CD14-positive monocyte (primary cell): ENCODE measurements at regions not wholly inside any gene's neighbourhood (a gene's known extent, or its start where the extent isn't known, plus 50 kb on each side); places are given as distances from the start of the nearest gene placed in this dataset.

Experiments
- DNase-seq, 3 donors: peaks; one replicate each; pipeline ENCODE4 v3.0.0-alpha.2; 2011 to 2022
- H2AFZ ChIP-seq: 2 replicates; pipeline ENCODE4 v1.6.0; 2012; ENCODE audit warnings: mild to moderate bottlenecking, low read depth, low read length, inconsistent platforms; ENCODE audit not compliant: insufficient read depth, poor library complexity, severe bottlenecking
- H3K27ac ChIP-seq, 2 donors: 1 replicate in 1 of 2; 2 replicates in 1 of 2; pipeline ENCODE4 v1.5.1; 2012 to 2013; ENCODE audit warnings: low read length in 2 of 2, control low read depth in 1 of 2, inconsistent platforms in 1 of 2, low read depth in 1 of 2, mild to moderate bottlenecking in 1 of 2
- H3K27me3 ChIP-seq, 2 donors: one replicate each; pipeline versions ENCODE4 v1.6.0 to v1.6.1; 2011 to 2013; ENCODE audit warnings: low read length in 2 of 2; ENCODE audit not compliant: control insufficient read depth in 2 of 2, insufficient read depth in 2 of 2
- H3K36me3 ChIP-seq, 2 donors: replicated peaks in 1 of 2; 1 replicate in 1 of 2; 2 replicates in 1 of 2; pipeline versions ENCODE4 v1.5.1 to v1.6.1; 2012 to 2013; ENCODE audit warnings: low read length in 2 of 2, control low read depth in 1 of 2, inconsistent platforms in 1 of 2, mild to moderate bottlenecking in 1 of 2; ENCODE audit not compliant: insufficient read depth in 2 of 2, control insufficient read depth in 1 of 2
- H3K4me1 ChIP-seq, 2 donors: 1 replicate in 1 of 2; 2 replicates in 1 of 2; pipeline versions ENCODE4 v1.5.1 to v1.6.1; 2012 to 2013; ENCODE audit warnings: low read length in 2 of 2, control low read depth in 1 of 2, inconsistent platforms in 1 of 2, mild to moderate bottlenecking in 1 of 2, moderate library complexity in 1 of 2; ENCODE audit not compliant: insufficient read depth in 2 of 2, control insufficient read depth in 1 of 2
- H3K4me2 ChIP-seq: replicated peaks from 2 replicates; pipeline ENCODE3; 2012; ENCODE audit warnings: low read length, moderate library complexity, mild to moderate bottlenecking; ENCODE audit not compliant: poor library complexity, severe bottlenecking; ENCODE audit errors: extremely low read depth
- H3K4me3 ChIP-seq, 3 experiments: fragments of 200-600 bp in 1 of 3; sonication (generic) in 1 of 3; replicated peaks in 1 of 3; 1 replicate in 2 of 3; 2 replicates in 1 of 3; pipeline ENCODE4 v1.5.1; 2011 to 2013; ENCODE audit warnings: low read length in 3 of 3, mild to moderate bottlenecking in 3 of 3, control low read depth in 2 of 3, low read depth in 2 of 3, inconsistent platforms in 1 of 3, moderate library complexity in 1 of 3
- H3K79me2 ChIP-seq: 2 replicates; pipeline ENCODE4 v1.6.0; 2012; ENCODE audit warnings: mild to moderate bottlenecking, control low read depth, inconsistent platforms, low read length, moderate library complexity; ENCODE audit not compliant: insufficient read depth
- H3K9ac ChIP-seq: 2 replicates; pipeline ENCODE4 v1.6.0; 2017; ENCODE audit warnings: low read length, mild to moderate bottlenecking; ENCODE audit not compliant: insufficient read depth, poor library complexity, severe bottlenecking
- H3K9me3 ChIP-seq, 2 donors: replicated peaks in 1 of 2; 1 replicate in 1 of 2; 2 replicates in 1 of 2; pipeline versions ENCODE4 v1.5.1 to v1.6.1; 2012 to 2013; ENCODE audit warnings: low read length in 2 of 2, control low read depth in 1 of 2; ENCODE audit not compliant: control insufficient read depth in 1 of 2, insufficient read depth in 1 of 2
- H4K20me1 ChIP-seq: 2 replicates; pipeline ENCODE4 v1.6.0; 2012; ENCODE audit warnings: mild to moderate bottlenecking, low read length, control low read depth, moderate library complexity; ENCODE audit not compliant: insufficient read depth
- H3K27ac Mint-ChIP-seq, 7 donors: one replicate each; pipeline ENCODE4 v1.8.0; 2020; ENCODE audit warnings: mild to moderate bottlenecking in 7 of 7, mixed read lengths in 7 of 7, moderate library complexity in 6 of 7, inconsistent platforms in 2 of 7
- H3K27me3 Mint-ChIP-seq, 3 donors: one replicate each; pipeline ENCODE4 v1.8.0; 2021 to 2022; ENCODE audit warnings: low read depth in 3 of 3, mild to moderate bottlenecking in 3 of 3, mixed read lengths in 3 of 3, moderate library complexity in 3 of 3, inconsistent platforms in 1 of 3
- H3K36me3 Mint-ChIP-seq, 2 donors: one replicate each; pipeline ENCODE4 v1.8.0; 2020; ENCODE audit warnings: mixed read lengths in 2 of 2, inconsistent platforms in 1 of 2, mild to moderate bottlenecking in 1 of 2
- H3K4me1 Mint-ChIP-seq: one replicate; pipeline ENCODE4 v1.8.0; 2020; ENCODE audit warnings: mild to moderate bottlenecking, mixed read lengths
- H3K4me3 Mint-ChIP-seq, 2 donors: one replicate each; pipeline ENCODE4 v1.8.0; 2020; ENCODE audit warnings: mild to moderate bottlenecking in 2 of 2, mixed read lengths in 2 of 2, moderate library complexity in 1 of 2
- H3K9me3 Mint-ChIP-seq, 7 donors: one replicate each; pipeline ENCODE4 v1.8.0; 2020 to 2022; ENCODE audit warnings: mixed read lengths in 7 of 7, mild to moderate bottlenecking in 6 of 7, moderate library complexity in 6 of 7, inconsistent platforms in 2 of 7
- WGBS: methylation state at CpG from one replicate; pipeline ENCODE4 v1.1.5; 2013; ENCODE audit warnings: missing lambda C conversion rate; ENCODE audit not compliant: insufficient coverage; 5-methylcytosine and 5-hydroxymethylcytosine counted together
- intact Hi-C, 2 donors: fragments of 100-400 bp; cut with micrococcal nuclease; formaldehyde crosslinking; loops; one replicate each; pipeline versions ENCODE4 v1.15.0 to v1.15.1; 2023
- TF ChIP-seq, protein P1 (sequence below): fragments of 200-600 bp; IDR thresholded peaks from one replicate; pipeline ENCODE4 v1.8.0; 2022; ENCODE audit warnings: antibody characterized with exemption, mild to moderate bottlenecking

- Histone ChIP-seq H3K27ac (no peak overlapping the region), H3K9me3 (peaks cover 0 to 4% of the 10 kb centered on the region in 2 donors), H3K4me2 (no peak overlapping the region), H3K9ac (no peak overlapping the region), H4K20me1 (no peaks in the 10 kb centered on the region), H2AFZ (no peak overlapping the region), H3K4me3 (no peak overlapping the region), H3K36me3 (no peaks in the 10 kb centered on the region), H3K79me2 (no peaks in the 10 kb centered on the region), H3K4me1 (no peaks in the 10 kb centered on the region), H3K27me3 (no peaks in the 10 kb centered on the region)
- H3K36me3 Mint-ChIP-seq = no peaks in the 10 kb centered on the region
- H3K4me3 Mint-ChIP-seq = no peak overlapping the region
- peaks cover 0 to 7% (median 2%) of the 10 kb centered on the region in 7 donors for H3K9me3 Mint-ChIP-seq
- peaks cover 0 to 2% (median 0%) of the 10 kb centered on the region in 3 donors for H3K27me3 Mint-ChIP-seq
- intact Hi-C loops = no loop called here
- no peak for DNase-seq
- no CpG with 5 or more reads among the region's 2 CpGs for WGBS
- TF ChIP-seq, protein P1, sequence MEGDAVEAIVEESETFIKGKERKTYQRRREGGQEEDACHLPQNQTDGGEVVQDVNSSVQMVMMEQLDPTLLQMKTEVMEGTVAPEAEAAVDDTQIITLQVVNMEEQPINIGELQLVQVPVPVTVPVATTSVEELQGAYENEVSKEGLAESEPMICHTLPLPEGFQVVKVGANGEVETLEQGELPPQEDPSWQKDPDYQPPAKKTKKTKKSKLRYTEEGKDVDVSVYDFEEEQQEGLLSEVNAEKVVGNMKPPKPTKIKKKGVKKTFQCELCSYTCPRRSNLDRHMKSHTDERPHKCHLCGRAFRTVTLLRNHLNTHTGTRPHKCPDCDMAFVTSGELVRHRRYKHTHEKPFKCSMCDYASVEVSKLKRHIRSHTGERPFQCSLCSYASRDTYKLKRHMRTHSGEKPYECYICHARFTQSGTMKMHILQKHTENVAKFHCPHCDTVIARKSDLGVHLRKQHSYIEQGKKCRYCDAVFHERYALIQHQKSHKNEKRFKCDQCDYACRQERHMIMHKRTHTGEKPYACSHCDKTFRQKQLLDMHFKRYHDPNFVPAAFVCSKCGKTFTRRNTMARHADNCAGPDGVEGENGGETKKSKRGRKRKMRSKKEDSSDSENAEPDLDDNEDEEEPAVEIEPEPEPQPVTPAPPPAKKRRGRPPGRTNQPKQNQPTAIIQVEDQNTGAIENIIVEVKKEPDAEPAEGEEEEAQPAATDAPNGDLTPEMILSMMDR = no peak
- H3K4me1 Mint-ChIP-seq = no peaks in the 10 kb centered on the region
- no peak overlapping the region for H3K27ac Mint-ChIP-seq
Observed at GRCh38 chr4:100809506-100809905, 291.7 kb upstream of the EMCN start.

- no peaks in the 10 kb centered on the region for H3K4me1 Mint-ChIP-seq
- H3K9me3 Mint-ChIP-seq = peaks cover 0 to 6% (median 2%) of the 10 kb centered on the region in 7 donors
- Histone ChIP-seq H3K9me3 (peaks cover 0 to 4% of the 10 kb centered on the region in 2 donors), H3K4me1 (no peaks in the 10 kb centered on the region), H3K36me3 (no peaks in the 10 kb centered on the region), H3K27me3 (no peaks in the 10 kb centered on the region), H2AFZ (no peak overlapping the region), H3K4me2 (no peak overlapping the region), H3K4me3 (no peak overlapping the region), H4K20me1 (no peaks in the 10 kb centered on the region), H3K79me2 (no peaks in the 10 kb centered on the region), H3K9ac (no peak overlapping the region), H3K27ac (no peak overlapping the region)
- TF ChIP-seq, protein P1 = no peak
- H3K27me3 Mint-ChIP-seq = peaks cover 0 to 1% (median 0%) of the 10 kb centered on the region in 3 donors
- H3K27ac Mint-ChIP-seq = no peak overlapping the region
- DNase-seq = no peak
- intact Hi-C loops = no loop called here
- no peak overlapping the region for H3K4me3 Mint-ChIP-seq
- no peaks in the 10 kb centered on the region for H3K36me3 Mint-ChIP-seq
Observed at GRCh38 chr4:100806988-100807387, 289.2 kb upstream of the EMCN start.
